ENCODE measurements at regions not wholly inside any gene's neighbourhood (a gene's known extent, or its start where the extent isn't known, plus 50 kb on each side); places are given as distances from the start of the nearest gene placed in this dataset.
"Not testable (repeated sequence)": the region's sequence is repeated elsewhere in the genome, so short reads cannot be mapped to it uniquely, and the experiment has no call there.

DNA sequence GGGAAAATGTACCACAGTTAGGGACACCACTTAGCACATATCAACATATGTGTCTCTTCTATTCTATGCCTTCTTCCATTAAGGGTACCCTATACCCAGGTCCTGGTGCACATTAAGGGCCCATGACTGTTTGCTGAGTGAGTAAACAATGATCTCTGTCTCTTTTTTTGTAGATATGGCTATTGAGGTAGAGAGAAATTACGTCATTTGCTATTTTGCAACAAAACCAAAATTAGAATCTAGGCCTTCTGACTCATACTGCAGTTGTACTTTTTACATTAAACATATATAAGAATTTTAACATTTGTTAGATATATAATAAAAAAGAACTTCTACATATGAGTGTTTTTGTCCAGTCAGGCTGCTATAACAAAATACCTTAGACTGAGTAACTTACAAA is 683.2 kb upstream of the LRRN3 start:
- Histone ChIP-seq H3K27ac (ENCODE audit: low read depth, low read length) (no peak overlapping the region), H3K27me3 (ENCODE audit: control insufficient read depth in 3 of 3, insufficient read depth in 3 of 3, low read length in 3 of 3) (no peaks in the 10 kb centered on the region), H3K36me3 (ENCODE audit: control insufficient read depth in 3 of 3, insufficient read depth in 3 of 3, low read length in 3 of 3) (no peaks in the 10 kb centered on the region), H3K4me3 (ENCODE audit: low read length in 3 of 3) (no peak overlapping the region), H3K4me1 (ENCODE audit: control insufficient read depth in 3 of 3, insufficient read depth in 3 of 3, low read length in 3 of 3) (no peaks in the 10 kb centered on the region), H3K9ac (ENCODE audit: low read depth in 1 of 3, low read length in 3 of 3) (no peak overlapping the region), H3K9me3 (ENCODE audit: control insufficient read depth in 3 of 3, low read length in 3 of 3) (no peaks in the 10 kb centered on the region)

- H3K27ac ChIP-seq (ENCODE audit: low read depth, low read length) = no peak overlapping the region
- no peaks in the 10 kb centered on the region for H3K9me3 ChIP-seq (ENCODE audit: control insufficient read depth in 3 of 3, low read length in 3 of 3)
- no peaks in the 10 kb centered on the region for H3K4me1 ChIP-seq (ENCODE audit: control insufficient read depth in 3 of 3, insufficient read depth in 3 of 3, low read length in 3 of 3)
- no peak overlapping the region for H3K4me3 ChIP-seq (ENCODE audit: low read length in 3 of 3)
- no peaks in the 10 kb centered on the region for H3K27me3 ChIP-seq (ENCODE audit: control insufficient read depth in 3 of 3, insufficient read depth in 3 of 3, low read length in 3 of 3)
- no peaks in the 10 kb centered on the region for H3K36me3 ChIP-seq (ENCODE audit: control insufficient read depth in 3 of 3, insufficient read depth in 3 of 3, low read length in 3 of 3)
- H3K9ac ChIP-seq (ENCODE audit: low read depth in 1 of 3, low read length in 3 of 3) = no peak overlapping the region
These were observed 678.3 kb upstream of the LRRN3 start for GRCh38 chr7:110412614-110413013.

- no peak overlapping the region for H3K4me3 ChIP-seq (ENCODE audit: low read length in 3 of 3)
- no peaks in the 10 kb centered on the region for H3K27me3 ChIP-seq (ENCODE audit: control insufficient read depth in 3 of 3, insufficient read depth in 3 of 3, low read length in 3 of 3)
- H3K4me1 ChIP-seq (ENCODE audit: control insufficient read depth in 3 of 3, insufficient read depth in 3 of 3, low read length in 3 of 3) = no peaks in the 10 kb centered on the region
- no peaks in the 10 kb centered on the region for H3K9me3 ChIP-seq (ENCODE audit: control insufficient read depth in 3 of 3, low read length in 3 of 3)
- H3K27ac ChIP-seq (ENCODE audit: low read depth, low read length) = no peak overlapping the region
- H3K9ac ChIP-seq (ENCODE audit: low read depth in 1 of 3, low read length in 3 of 3) = no peak overlapping the region
- no peaks in the 10 kb centered on the region for H3K36me3 ChIP-seq (ENCODE audit: control insufficient read depth in 3 of 3, insufficient read depth in 3 of 3, low read length in 3 of 3)
These were observed 677.9 kb upstream of the LRRN3 start for GRCh38 chr7:110413038-110413437.

DNA sequence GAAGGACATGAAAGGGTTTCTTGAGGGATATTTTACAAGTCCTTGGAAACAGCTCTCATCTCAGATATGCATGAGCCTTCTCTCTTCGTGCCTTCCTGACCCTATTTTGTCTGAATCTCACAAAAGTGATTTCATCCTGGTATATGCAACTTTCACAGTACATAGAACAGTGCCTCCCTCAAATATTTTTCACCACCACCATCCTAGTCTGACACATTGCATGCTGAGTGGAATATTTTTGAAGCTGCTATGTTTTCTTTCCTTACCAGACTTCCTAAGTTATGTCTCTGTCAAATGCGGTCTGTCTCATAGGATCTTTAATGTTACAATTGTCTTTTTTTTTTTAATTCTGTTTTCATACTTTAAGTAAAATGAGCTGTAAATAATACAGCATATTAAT is 673.3 kb upstream of the LRRN3 start:
- H3K4me1 ChIP-seq (ENCODE audit: control insufficient read depth in 3 of 3, insufficient read depth in 3 of 3, low read length in 3 of 3) = no peaks in the 10 kb centered on the region
- no peaks in the 10 kb centered on the region for H3K9me3 ChIP-seq (ENCODE audit: control insufficient read depth in 3 of 3, low read length in 3 of 3)
- H3K4me3 ChIP-seq (ENCODE audit: low read length in 3 of 3) = no peak overlapping the region
- no peak overlapping the region for H3K9ac ChIP-seq (ENCODE audit: low read depth in 1 of 3, low read length in 3 of 3)
- H3K36me3 ChIP-seq (ENCODE audit: control insufficient read depth in 3 of 3, insufficient read depth in 3 of 3, low read length in 3 of 3) = no peaks in the 10 kb centered on the region
- H3K27ac ChIP-seq (ENCODE audit: low read depth, low read length) = no peak overlapping the region
- H3K27me3 ChIP-seq (ENCODE audit: control insufficient read depth in 3 of 3, insufficient read depth in 3 of 3, low read length in 3 of 3) = no peaks in the 10 kb centered on the region

DNA sequence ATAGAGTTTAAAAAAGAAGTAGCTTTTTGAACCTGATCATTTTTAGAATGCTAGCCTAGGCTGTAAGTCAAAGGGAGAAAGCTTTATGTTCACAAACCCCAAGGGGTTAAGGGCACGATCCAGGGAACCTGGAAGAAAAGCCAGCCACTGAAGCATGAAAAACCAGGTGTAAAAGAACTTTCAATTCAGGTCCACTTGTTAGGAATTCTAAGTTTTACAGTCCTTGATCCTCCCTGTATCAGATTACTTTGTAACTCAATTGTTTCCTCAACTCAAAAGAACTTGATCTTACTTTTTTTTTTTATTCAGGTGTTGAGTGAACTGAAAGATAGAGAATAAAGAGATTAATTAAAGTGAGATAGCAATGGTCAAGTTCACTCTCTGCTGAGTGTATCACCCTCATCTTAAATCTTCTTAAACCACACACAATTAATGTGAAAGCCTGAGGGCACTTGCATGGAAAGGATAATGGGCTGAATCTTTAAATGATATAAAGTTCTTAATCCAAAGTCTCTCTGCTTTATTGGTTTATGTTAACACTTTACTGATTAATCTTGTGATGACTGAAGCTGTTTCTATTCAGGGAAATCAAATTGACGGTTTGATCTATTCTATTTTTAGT is 672.2 kb upstream of the LRRN3 start:
- Histone ChIP-seq H3K27ac (ENCODE audit: low read depth, low read length) (no peak overlapping the region), H3K9ac (ENCODE audit: low read depth in 1 of 3, low read length in 3 of 3) (no peak overlapping the region), H3K27me3 (ENCODE audit: control insufficient read depth in 3 of 3, insufficient read depth in 3 of 3, low read length in 3 of 3) (no peaks in the 10 kb centered on the region), H3K4me1 (ENCODE audit: control insufficient read depth in 3 of 3, insufficient read depth in 3 of 3, low read length in 3 of 3) (no peaks in the 10 kb centered on the region), H3K9me3 (ENCODE audit: control insufficient read depth in 3 of 3, low read length in 3 of 3) (no peaks in the 10 kb centered on the region), H3K4me3 (ENCODE audit: low read length in 3 of 3) (no peak overlapping the region), H3K36me3 (ENCODE audit: control insufficient read depth in 3 of 3, insufficient read depth in 3 of 3, low read length in 3 of 3) (no peaks in the 10 kb centered on the region)

GRCh38 chr7:110420788-110421187 is 670.1 kb upstream of the LRRN3 start:
- H3K9ac ChIP-seq (ENCODE audit: low read depth in 1 of 3, low read length in 3 of 3) = no peak overlapping the region
- H3K4me3 ChIP-seq (ENCODE audit: low read length in 3 of 3) = no peak overlapping the region
- H3K27ac ChIP-seq (ENCODE audit: low read depth, low read length) = no peak overlapping the region
- no peaks in the 10 kb centered on the region for H3K4me1 ChIP-seq (ENCODE audit: control insufficient read depth in 3 of 3, insufficient read depth in 3 of 3, low read length in 3 of 3)
- no peaks in the 10 kb centered on the region for H3K9me3 ChIP-seq (ENCODE audit: control insufficient read depth in 3 of 3, low read length in 3 of 3)
- H3K36me3 ChIP-seq (ENCODE audit: control insufficient read depth in 3 of 3, insufficient read depth in 3 of 3, low read length in 3 of 3) = no peaks in the 10 kb centered on the region
- H3K27me3 ChIP-seq (ENCODE audit: control insufficient read depth in 3 of 3, insufficient read depth in 3 of 3, low read length in 3 of 3) = no peaks in the 10 kb centered on the region

DNA sequence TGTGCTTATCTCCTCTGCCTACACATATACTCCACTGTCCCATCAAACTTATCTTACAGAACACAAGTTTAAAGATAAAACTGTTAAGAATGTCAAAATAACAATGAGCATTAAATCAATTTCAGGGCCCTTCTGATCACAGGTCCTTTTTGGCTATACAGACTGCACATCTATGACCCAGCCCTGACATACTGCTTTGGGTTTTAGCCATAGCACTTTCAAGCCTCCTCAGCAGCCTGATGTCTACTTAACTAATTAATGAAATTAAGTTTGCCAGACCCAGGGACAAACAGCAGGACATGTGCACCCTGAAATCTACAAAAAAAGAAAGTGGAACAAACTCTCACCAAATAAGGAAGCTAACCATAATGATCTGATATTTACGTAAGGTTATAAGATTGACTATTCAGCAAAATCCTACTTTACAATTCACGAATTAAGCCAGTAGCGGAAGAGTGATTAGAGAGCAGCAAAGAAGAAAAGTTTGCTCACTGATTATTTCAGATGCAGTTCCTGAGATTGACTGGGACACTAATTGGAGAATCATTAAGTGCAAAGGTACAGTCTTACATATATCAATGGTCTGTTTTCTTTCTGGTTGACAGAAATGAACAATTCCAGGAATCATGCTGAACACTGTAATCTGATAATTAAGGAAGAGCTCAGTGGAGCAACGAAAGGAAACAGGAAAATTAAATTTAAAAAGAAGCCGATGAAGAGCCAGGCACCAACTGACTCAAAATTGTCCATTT is 669.3 kb upstream of the LRRN3 start:
- H3K4me3 ChIP-seq (ENCODE audit: low read length in 3 of 3) = no peak overlapping the region
- no peak overlapping the region for H3K27ac ChIP-seq (ENCODE audit: low read depth, low read length)
- H3K4me1 ChIP-seq (ENCODE audit: control insufficient read depth in 3 of 3, insufficient read depth in 3 of 3, low read length in 3 of 3) = no peaks in the 10 kb centered on the region
- no peaks in the 10 kb centered on the region for H3K36me3 ChIP-seq (ENCODE audit: control insufficient read depth in 3 of 3, insufficient read depth in 3 of 3, low read length in 3 of 3)
- no peaks in the 10 kb centered on the region for H3K27me3 ChIP-seq (ENCODE audit: control insufficient read depth in 3 of 3, insufficient read depth in 3 of 3, low read length in 3 of 3)
- no peaks in the 10 kb centered on the region for H3K9me3 ChIP-seq (ENCODE audit: control insufficient read depth in 3 of 3, low read length in 3 of 3)
- no peak overlapping the region for H3K9ac ChIP-seq (ENCODE audit: low read depth in 1 of 3, low read length in 3 of 3)

DNA sequence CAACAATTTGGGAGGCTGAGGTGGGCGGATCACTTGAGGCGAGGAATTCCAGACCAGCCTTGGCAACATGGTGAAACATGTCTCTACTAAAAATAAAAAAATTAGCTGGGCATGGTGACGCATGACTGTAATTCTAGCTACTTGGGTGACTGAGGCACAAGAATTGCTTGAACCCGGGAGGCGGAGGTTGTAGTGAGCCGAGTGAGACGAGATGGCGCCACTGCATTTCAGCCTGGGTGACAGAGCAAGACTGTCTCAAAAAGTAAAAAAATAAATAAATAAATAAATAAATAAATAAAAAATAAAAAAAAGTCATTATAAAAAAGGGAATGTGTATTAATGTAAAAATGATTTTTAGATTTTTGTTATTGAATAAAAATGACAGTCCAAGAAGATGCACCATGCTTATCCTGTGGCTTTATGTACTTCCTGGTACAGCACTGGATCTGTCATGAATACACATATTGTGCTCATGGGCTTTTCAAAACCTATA is 658.8 kb upstream of the LRRN3 start:
- no peaks in the 10 kb centered on the region for H3K27me3 ChIP-seq (ENCODE audit: control insufficient read depth in 3 of 3, insufficient read depth in 3 of 3, low read length in 3 of 3)
- H3K4me3 ChIP-seq (ENCODE audit: low read length in 3 of 3) = no peak overlapping the region
- H3K4me1 ChIP-seq (ENCODE audit: control insufficient read depth in 3 of 3, insufficient read depth in 3 of 3, low read length in 3 of 3) = no peaks in the 10 kb centered on the region
- no peaks in the 10 kb centered on the region for H3K9me3 ChIP-seq (ENCODE audit: control insufficient read depth in 3 of 3, low read length in 3 of 3)
- H3K27ac ChIP-seq (ENCODE audit: low read depth, low read length) = no peak overlapping the region
- no peak overlapping the region for H3K9ac ChIP-seq (ENCODE audit: low read depth in 1 of 3, low read length in 3 of 3)
- H3K36me3 ChIP-seq (ENCODE audit: control insufficient read depth in 3 of 3, insufficient read depth in 3 of 3, low read length in 3 of 3) = no peaks in the 10 kb centered on the region

- H3K9me3 ChIP-seq (ENCODE audit: control insufficient read depth in 3 of 3, low read length in 3 of 3); H3K4me1 ChIP-seq (ENCODE audit: control insufficient read depth in 3 of 3, insufficient read depth in 3 of 3, low read length in 3 of 3); H3K36me3 ChIP-seq (ENCODE audit: control insufficient read depth in 3 of 3, insufficient read depth in 3 of 3, low read length in 3 of 3); H3K9ac ChIP-seq (ENCODE audit: low read depth in 1 of 3, low read length in 3 of 3); H3K4me3 ChIP-seq (ENCODE audit: low read length in 3 of 3); H3K27ac ChIP-seq (ENCODE audit: low read depth, low read length); H3K27me3 ChIP-seq (ENCODE audit: control insufficient read depth in 3 of 3, insufficient read depth in 3 of 3, low read length in 3 of 3): not testable (repeated sequence)
These were observed 652.0 kb upstream of the LRRN3 start for GRCh38 chr7:110438926-110439325.

- H3K9ac ChIP-seq (ENCODE audit: low read depth in 1 of 3, low read length in 3 of 3) = no peak overlapping the region
- H3K27me3 ChIP-seq (ENCODE audit: control insufficient read depth in 3 of 3, insufficient read depth in 3 of 3, low read length in 3 of 3) = no peaks in the 10 kb centered on the region
- H3K27ac ChIP-seq (ENCODE audit: low read depth, low read length) = no peak overlapping the region
- no peaks in the 10 kb centered on the region for H3K36me3 ChIP-seq (ENCODE audit: control insufficient read depth in 3 of 3, insufficient read depth in 3 of 3, low read length in 3 of 3)
- H3K9me3 ChIP-seq (ENCODE audit: control insufficient read depth in 3 of 3, low read length in 3 of 3) = no peaks in the 10 kb centered on the region
- H3K4me3 ChIP-seq (ENCODE audit: low read length in 3 of 3) = no peak overlapping the region
- no peaks in the 10 kb centered on the region for H3K4me1 ChIP-seq (ENCODE audit: control insufficient read depth in 3 of 3, insufficient read depth in 3 of 3, low read length in 3 of 3)
These were observed 648.5 kb upstream of the LRRN3 start for GRCh38 chr7:110442381-110442837.
